ENCODE measurements at regions not wholly inside any gene's neighbourhood (a gene's known extent, or its start where the extent isn't known, plus 50 kb on each side); places are given as distances from the start of the nearest gene placed in this dataset.

GRCh38 chr3:84194029-84194428, 764.8 kb upstream of the CADM2 start:
- TF ChIP-seq CTCF (conservative IDR thresholded peaks at IDR 0.05; ENCODE audit: low read length), result no peak
- TF ChIP-seq EZH2phosphoT487 (IDR thresholded peaks at IDR 0.05; ENCODE audit: borderline replicate concordance, low read depth, low read length), result no peak

Measured in OCI-LY7 (cell line).